GM18868 (cell line): ENCODE measurements at regions not wholly inside any gene's neighbourhood (a gene's known extent, or its start where the extent isn't known, plus 50 kb on each side); places are given as distances from the start of the nearest gene placed in this dataset.

Experiments
- ATAC-seq: cut with Tn5 transposase; IDR thresholded peaks from one replicate; pipeline ENCODE4 v1.9.1; 2021; ENCODE audit warnings: mild to moderate bottlenecking, moderate library complexity; ENCODE audit not compliant: unreplicated experiment

GRCh38 chrX:28042826-28043564 lies 61.7 kb upstream of the DCAF8L1 start:
- ATAC-seq = no peak

DNA sequence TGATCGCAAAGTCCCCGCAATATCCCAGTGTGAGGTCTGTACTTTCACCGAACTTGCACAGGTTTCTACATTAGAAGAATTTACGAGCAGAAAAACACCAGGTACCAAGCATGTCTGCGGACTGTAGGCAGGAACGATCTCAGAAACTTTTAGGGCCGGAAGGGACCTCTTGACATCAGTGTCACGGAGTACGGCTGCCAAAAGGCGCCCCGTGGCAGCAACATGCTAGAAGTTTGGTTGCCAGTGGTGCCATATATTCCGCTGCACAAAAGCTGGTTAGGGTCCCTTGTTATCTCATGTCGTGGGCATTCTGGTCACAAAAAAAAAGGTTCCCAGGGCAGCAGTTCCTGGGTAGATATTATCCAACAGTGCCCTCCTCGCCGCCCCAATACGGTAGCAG lies 61.0 kb upstream of the DCAF8L1 start:
- no peak for ATAC-seq

- no peak for ATAC-seq
These were observed 58.0 kb upstream of the DCAF8L1 start for GRCh38 chrX:28039258-28039657.
